ENCODE measurements at regions not wholly inside any gene's neighbourhood (a gene's known extent, or its start where the extent isn't known, plus 50 kb on each side); places are given as distances from the start of the nearest gene placed in this dataset.

- DNase-seq, result no peak
Measured at GRCh38 chr13:107767119-107767518, 448.2 kb downstream of the LIG4 start.

GRCh38 chr13:107765724-107766401 is 449.5 kb downstream of the LIG4 start:
- DNase-seq, result no peak

- no peak for DNase-seq
Measured at GRCh38 chr13:107764046-107764445, 451.3 kb downstream of the LIG4 start.

- no peak for DNase-seq
Measured at GRCh38 chr13:107753748-107754147, 461.6 kb downstream of the LIG4 start.

GRCh38 chr13:107753291-107753690 is 462.0 kb downstream of the LIG4 start:
- no peak for DNase-seq

GRCh38 chr13:107743983-107744382 is 471.4 kb downstream of the LIG4 start:
- DNase-seq, result peak in 4 of 58 donors; percentile 6 to 62 (median 32)

- DNase-seq, result no peak
Measured at GRCh38 chr13:107743526-107743925, 471.8 kb downstream of the LIG4 start.

GRCh38 chr13:107743100-107743499 is 472.2 kb downstream of the LIG4 start:
- DNase-seq, result no peak

- DNase-seq, result no peak
Measured at GRCh38 chr13:107742544-107742943, 472.8 kb downstream of the LIG4 start.

GRCh38 chr13:107738004-107738403 is 477.3 kb downstream of the LIG4 start:
- DNase-seq, result no peak

GRCh38 chr13:107736731-107737130 is 478.6 kb downstream of the LIG4 start:
- DNase-seq, result peak in 4 of 58 donors; percentile 0 to 33 (median 14)

GRCh38 chr13:107736170-107736569 is 479.2 kb downstream of the LIG4 start:
- no peak for DNase-seq

- peak in 12 of 58 donors; percentile 4 to 66 (median 18) for DNase-seq
Measured at GRCh38 chr13:107734891-107735625, 480.3 kb downstream of the LIG4 start.

- DNase-seq, result no peak
Measured at GRCh38 chr13:107733276-107733675, 482.1 kb downstream of the LIG4 start.

- DNase-seq, result no peak
Measured at GRCh38 chr13:107730813-107731212, 484.5 kb downstream of the LIG4 start.

- DNase-seq, result no peak
Measured at GRCh38 chr13:107721125-107721869, 494.0 kb downstream of the LIG4 start.

GRCh38 chr13:107716741-107717140 is 498.6 kb downstream of the LIG4 start:
- DNase-seq, result no peak

GRCh38 chr13:107716241-107716640 is 499.1 kb downstream of the LIG4 start:
- no peak for DNase-seq

GRCh38 chr13:107715496-107715895 is 499.8 kb downstream of the LIG4 start:
- DNase-seq, result no peak

GRCh38 chr13:107713314-107713713 is 502.0 kb downstream of the LIG4 start:
- DNase-seq, result no peak

GRCh38 chr13:107712145-107712860 is 503.0 kb downstream of the LIG4 start:
- DNase-seq, result no peak

GRCh38 chr13:107690181-107690580 is 525.2 kb downstream of the LIG4 start:
- DNase-seq, result no peak

All from anterior cingulate cortex (tissue), 58 donors.